ENCODE measurements at regions not wholly inside any gene's neighbourhood (a gene's known extent, or its start where the extent isn't known, plus 50 kb on each side); places are given as distances from the start of the nearest gene placed in this dataset.

GRCh38 chr16:80899809-80900592, 95.6 kb upstream of the CDYL2 start:
- intact Hi-C loops (cut with micrococcal nuclease; ENCODE audit: unreplicated experiment), result no loop called here
- H3K36me3 ChIP-seq (ENCODE audit: insufficient read depth, low read length, poor library complexity, severe bottlenecking), result no peaks in the 10 kb centered on the region
- H3K4me1 ChIP-seq (ENCODE audit: insufficient read depth, low read length, poor library complexity, severe bottlenecking), result no peaks in the 10 kb centered on the region
- DNase-seq (ENCODE audit: low spot score), result peak; percentile 24
- H3K27ac ChIP-seq (ENCODE audit: low read depth, low read length, poor library complexity, severe bottlenecking), result no peak overlapping the region
- no TSS peak for BruUV-seq (replicated peaks)
- no peaks in the 10 kb centered on the region for H3K9me3 ChIP-seq (ENCODE audit: low read depth, low read length, poor library complexity, severe bottlenecking)
- no peaks in the 10 kb centered on the region for H3K27me3 ChIP-seq (replicated peaks; ENCODE audit: insufficient read depth, low read depth, low read length, poor library complexity)
- ChIA-PET CTCF (no interaction called here), POLR2A (ENCODE audit: low non-redundant PET) (no interaction called here)
- H3K4me3 ChIP-seq (ENCODE audit: low read depth, low read length, poor library complexity, severe bottlenecking), result no peak overlapping the region
- TF ChIP-seq EZH2 (IDR thresholded peaks at IDR 0.05; ENCODE audit: borderline replicate concordance, low read depth, low read length, poor library complexity, severe bottlenecking) (no peak), CTCF (conservative IDR thresholded peaks at IDR 0.05; ENCODE audit: low read depth, low read length) (no peak)

- intact Hi-C loops (cut with micrococcal nuclease; ENCODE audit: unreplicated experiment), result no loop called here
- Histone ChIP-seq H3K27me3 (replicated peaks; ENCODE audit: insufficient read depth, low read depth, low read length, poor library complexity) (no peaks in the 10 kb centered on the region), H3K27ac (ENCODE audit: low read depth, low read length, poor library complexity, severe bottlenecking) (no peak overlapping the region), H3K36me3 (ENCODE audit: insufficient read depth, low read length, poor library complexity, severe bottlenecking) (no peaks in the 10 kb centered on the region), H3K4me1 (ENCODE audit: insufficient read depth, low read length, poor library complexity, severe bottlenecking) (no peaks in the 10 kb centered on the region), H3K4me3 (ENCODE audit: low read depth, low read length, poor library complexity, severe bottlenecking) (no peak overlapping the region), H3K9me3 (ENCODE audit: low read depth, low read length, poor library complexity, severe bottlenecking) (no peaks in the 10 kb centered on the region)
- TF ChIP-seq CTCF (conservative IDR thresholded peaks at IDR 0.05; ENCODE audit: low read depth, low read length) (no peak), EZH2 (IDR thresholded peaks at IDR 0.05; ENCODE audit: borderline replicate concordance, low read depth, low read length, poor library complexity, severe bottlenecking) (no peak)
- POLR2A ChIA-PET (ENCODE audit: low non-redundant PET), result no interaction called here
- CTCF ChIA-PET, result no interaction called here
- BruUV-seq (replicated peaks), result no TSS peak
- DNase-seq (ENCODE audit: low spot score), result no peak
Observed at GRCh38 chr16:80896776-80897175, 92.4 kb upstream of the CDYL2 start.

GRCh38 chr16:80894091-80894490, 89.7 kb upstream of the CDYL2 start:
- DNase-seq (ENCODE audit: low spot score), result no peak
- TF ChIP-seq EZH2 (IDR thresholded peaks at IDR 0.05; ENCODE audit: borderline replicate concordance, low read depth, low read length, poor library complexity, severe bottlenecking) (no peak), CTCF (conservative IDR thresholded peaks at IDR 0.05; ENCODE audit: low read depth, low read length) (no peak)
- no TSS peak for BruUV-seq (replicated peaks)
- Histone ChIP-seq H3K4me3 (ENCODE audit: low read depth, low read length, poor library complexity, severe bottlenecking) (no peak overlapping the region), H3K27me3 (replicated peaks; ENCODE audit: insufficient read depth, low read depth, low read length, poor library complexity) (no peaks in the 10 kb centered on the region), H3K4me1 (ENCODE audit: insufficient read depth, low read length, poor library complexity, severe bottlenecking) (no peaks in the 10 kb centered on the region), H3K27ac (ENCODE audit: low read depth, low read length, poor library complexity, severe bottlenecking) (no peak overlapping the region), H3K36me3 (ENCODE audit: insufficient read depth, low read length, poor library complexity, severe bottlenecking) (no peaks in the 10 kb centered on the region), H3K9me3 (ENCODE audit: low read depth, low read length, poor library complexity, severe bottlenecking) (no peaks in the 10 kb centered on the region)
- intact Hi-C loops (cut with micrococcal nuclease; ENCODE audit: unreplicated experiment), result no loop called here
- ChIA-PET CTCF (no interaction called here), POLR2A (ENCODE audit: low non-redundant PET) (no interaction called here)

Measured in A673 (cell line).